NCI-H2227 treated with DMSO at 0.1 percent for 48 hours (cell line): ENCODE measurements at regions not wholly inside any gene's neighbourhood (a gene's known extent, or its start where the extent isn't known, plus 50 kb on each side); places are given as distances from the start of the nearest gene placed in this dataset.
"Not testable (repeated sequence)": the region's sequence is repeated elsewhere in the genome, so short reads cannot be mapped to it uniquely, and the experiment has no call there.

Experiments used
- DNase-seq: peaks from one replicate; lab custom pipeline; 2025; lab: John Stamatoyannopoulos, UW

GRCh38 chr7:80292634-80293033 is 158.0 kb downstream of the GNAI1 start:
- DNase-seq = not testable (repeated sequence)

- DNase-seq = no peak
Measured at GRCh38 chr7:80288175-80289122, 153.8 kb downstream of the GNAI1 start.

GRCh38 chr7:80287400-80288174 is 153.0 kb downstream of the GNAI1 start:
- no peak for DNase-seq

- no peak for DNase-seq
Measured at GRCh38 chr7:80286611-80287010, 152.0 kb downstream of the GNAI1 start.

- no peak for DNase-seq
Measured at GRCh38 chr7:80284855-80285254, 150.2 kb downstream of the GNAI1 start.

GRCh38 chr7:80279760-80280159 is 145.1 kb downstream of the GNAI1 start:
- DNase-seq = no peak

- no peak for DNase-seq
Measured at GRCh38 chr7:80278737-80279136, 144.1 kb downstream of the GNAI1 start.

- peak; percentile 24 for DNase-seq
Measured at GRCh38 chr7:80277434-80278427, 143.1 kb downstream of the GNAI1 start.
